ENCODE measurements at regions not wholly inside any gene's neighbourhood (a gene's known extent, or its start where the extent isn't known, plus 50 kb on each side); places are given as distances from the start of the nearest gene placed in this dataset.

DNA sequence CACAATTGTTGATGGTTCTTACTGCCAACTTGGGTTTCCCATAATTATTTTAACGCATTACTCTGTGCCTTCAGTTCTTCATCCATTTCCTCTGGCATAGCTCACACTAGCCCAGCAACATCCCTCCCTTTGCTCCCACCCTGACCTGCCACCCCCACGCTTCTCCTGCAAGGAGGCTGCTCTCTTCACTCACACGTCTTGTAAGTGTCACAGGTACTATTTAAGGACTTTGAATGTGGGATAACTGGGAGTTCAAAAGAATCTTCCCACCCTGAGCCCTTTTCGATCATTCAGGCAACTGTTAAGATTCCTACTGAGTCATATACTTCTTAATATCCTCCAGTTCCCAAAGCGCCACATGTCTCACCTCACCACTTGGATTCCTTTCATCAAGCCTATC, 95.4 kb downstream of the PXDC1 start (continued):
- TF ChIP-seq, protein P1, sequence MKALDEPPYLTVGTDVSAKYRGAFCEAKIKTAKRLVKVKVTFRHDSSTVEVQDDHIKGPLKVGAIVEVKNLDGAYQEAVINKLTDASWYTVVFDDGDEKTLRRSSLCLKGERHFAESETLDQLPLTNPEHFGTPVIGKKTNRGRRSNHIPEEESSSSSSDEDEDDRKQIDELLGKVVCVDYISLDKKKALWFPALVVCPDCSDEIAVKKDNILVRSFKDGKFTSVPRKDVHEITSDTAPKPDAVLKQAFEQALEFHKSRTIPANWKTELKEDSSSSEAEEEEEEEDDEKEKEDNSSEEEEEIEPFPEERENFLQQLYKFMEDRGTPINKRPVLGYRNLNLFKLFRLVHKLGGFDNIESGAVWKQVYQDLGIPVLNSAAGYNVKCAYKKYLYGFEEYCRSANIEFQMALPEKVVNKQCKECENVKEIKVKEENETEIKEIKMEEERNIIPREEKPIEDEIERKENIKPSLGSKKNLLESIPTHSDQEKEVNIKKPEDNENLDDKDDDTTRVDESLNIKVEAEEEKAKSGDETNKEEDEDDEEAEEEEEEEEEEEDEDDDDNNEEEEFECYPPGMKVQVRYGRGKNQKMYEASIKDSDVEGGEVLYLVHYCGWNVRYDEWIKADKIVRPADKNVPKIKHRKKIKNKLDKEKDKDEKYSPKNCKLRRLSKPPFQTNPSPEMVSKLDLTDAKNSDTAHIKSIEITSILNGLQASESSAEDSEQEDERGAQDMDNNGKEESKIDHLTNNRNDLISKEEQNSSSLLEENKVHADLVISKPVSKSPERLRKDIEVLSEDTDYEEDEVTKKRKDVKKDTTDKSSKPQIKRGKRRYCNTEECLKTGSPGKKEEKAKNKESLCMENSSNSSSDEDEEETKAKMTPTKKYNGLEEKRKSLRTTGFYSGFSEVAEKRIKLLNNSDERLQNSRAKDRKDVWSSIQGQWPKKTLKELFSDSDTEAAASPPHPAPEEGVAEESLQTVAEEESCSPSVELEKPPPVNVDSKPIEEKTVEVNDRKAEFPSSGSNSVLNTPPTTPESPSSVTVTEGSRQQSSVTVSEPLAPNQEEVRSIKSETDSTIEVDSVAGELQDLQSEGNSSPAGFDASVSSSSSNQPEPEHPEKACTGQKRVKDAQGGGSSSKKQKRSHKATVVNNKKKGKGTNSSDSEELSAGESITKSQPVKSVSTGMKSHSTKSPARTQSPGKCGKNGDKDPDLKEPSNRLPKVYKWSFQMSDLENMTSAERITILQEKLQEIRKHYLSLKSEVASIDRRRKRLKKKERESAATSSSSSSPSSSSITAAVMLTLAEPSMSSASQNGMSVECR (CRISPR knock-in tag; IDR thresholded peaks at IDR 0.05; ENCODE audit: borderline replicate concordance): no peak
- TF ChIP-seq ETV6 (CRISPR knock-in tag; IDR thresholded peaks at IDR 0.05) (no peak), FOXP1 (CRISPR knock-in tag; IDR thresholded peaks at IDR 0.05; ENCODE audit: borderline replicate concordance) (no peak), CBFB (CRISPR knock-in tag; IDR thresholded peaks at IDR 0.05; ENCODE audit: low read depth) (no peak)
- TF ChIP-seq, protein P2, sequence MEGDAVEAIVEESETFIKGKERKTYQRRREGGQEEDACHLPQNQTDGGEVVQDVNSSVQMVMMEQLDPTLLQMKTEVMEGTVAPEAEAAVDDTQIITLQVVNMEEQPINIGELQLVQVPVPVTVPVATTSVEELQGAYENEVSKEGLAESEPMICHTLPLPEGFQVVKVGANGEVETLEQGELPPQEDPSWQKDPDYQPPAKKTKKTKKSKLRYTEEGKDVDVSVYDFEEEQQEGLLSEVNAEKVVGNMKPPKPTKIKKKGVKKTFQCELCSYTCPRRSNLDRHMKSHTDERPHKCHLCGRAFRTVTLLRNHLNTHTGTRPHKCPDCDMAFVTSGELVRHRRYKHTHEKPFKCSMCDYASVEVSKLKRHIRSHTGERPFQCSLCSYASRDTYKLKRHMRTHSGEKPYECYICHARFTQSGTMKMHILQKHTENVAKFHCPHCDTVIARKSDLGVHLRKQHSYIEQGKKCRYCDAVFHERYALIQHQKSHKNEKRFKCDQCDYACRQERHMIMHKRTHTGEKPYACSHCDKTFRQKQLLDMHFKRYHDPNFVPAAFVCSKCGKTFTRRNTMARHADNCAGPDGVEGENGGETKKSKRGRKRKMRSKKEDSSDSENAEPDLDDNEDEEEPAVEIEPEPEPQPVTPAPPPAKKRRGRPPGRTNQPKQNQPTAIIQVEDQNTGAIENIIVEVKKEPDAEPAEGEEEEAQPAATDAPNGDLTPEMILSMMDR (IDR thresholded peaks at IDR 0.05): no peak
- TF ChIP-seq, protein P3, sequence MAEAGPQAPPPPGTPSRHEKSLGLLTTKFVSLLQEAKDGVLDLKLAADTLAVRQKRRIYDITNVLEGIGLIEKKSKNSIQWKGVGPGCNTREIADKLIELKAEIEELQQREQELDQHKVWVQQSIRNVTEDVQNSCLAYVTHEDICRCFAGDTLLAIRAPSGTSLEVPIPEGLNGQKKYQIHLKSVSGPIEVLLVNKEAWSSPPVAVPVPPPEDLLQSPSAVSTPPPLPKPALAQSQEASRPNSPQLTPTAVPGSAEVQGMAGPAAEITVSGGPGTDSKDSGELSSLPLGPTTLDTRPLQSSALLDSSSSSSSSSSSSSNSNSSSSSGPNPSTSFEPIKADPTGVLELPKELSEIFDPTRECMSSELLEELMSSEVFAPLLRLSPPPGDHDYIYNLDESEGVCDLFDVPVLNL (CRISPR knock-in tag; IDR thresholded peaks at IDR 0.05; ENCODE audit: borderline replicate concordance, low read depth): no peak
- TF ChIP-seq, protein P4, sequence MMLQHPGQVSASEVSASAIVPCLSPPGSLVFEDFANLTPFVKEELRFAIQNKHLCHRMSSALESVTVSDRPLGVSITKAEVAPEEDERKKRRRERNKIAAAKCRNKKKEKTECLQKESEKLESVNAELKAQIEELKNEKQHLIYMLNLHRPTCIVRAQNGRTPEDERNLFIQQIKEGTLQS (CRISPR knock-in tag; conservative IDR thresholded peaks at IDR 0.05): no peak
- TF ChIP-seq, protein P5, sequence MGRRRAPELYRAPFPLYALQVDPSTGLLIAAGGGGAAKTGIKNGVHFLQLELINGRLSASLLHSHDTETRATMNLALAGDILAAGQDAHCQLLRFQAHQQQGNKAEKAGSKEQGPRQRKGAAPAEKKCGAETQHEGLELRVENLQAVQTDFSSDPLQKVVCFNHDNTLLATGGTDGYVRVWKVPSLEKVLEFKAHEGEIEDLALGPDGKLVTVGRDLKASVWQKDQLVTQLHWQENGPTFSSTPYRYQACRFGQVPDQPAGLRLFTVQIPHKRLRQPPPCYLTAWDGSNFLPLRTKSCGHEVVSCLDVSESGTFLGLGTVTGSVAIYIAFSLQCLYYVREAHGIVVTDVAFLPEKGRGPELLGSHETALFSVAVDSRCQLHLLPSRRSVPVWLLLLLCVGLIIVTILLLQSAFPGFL (CRISPR knock-in tag; IDR thresholded peaks at IDR 0.05; ENCODE audit: borderline replicate concordance): no peak

DNA sequence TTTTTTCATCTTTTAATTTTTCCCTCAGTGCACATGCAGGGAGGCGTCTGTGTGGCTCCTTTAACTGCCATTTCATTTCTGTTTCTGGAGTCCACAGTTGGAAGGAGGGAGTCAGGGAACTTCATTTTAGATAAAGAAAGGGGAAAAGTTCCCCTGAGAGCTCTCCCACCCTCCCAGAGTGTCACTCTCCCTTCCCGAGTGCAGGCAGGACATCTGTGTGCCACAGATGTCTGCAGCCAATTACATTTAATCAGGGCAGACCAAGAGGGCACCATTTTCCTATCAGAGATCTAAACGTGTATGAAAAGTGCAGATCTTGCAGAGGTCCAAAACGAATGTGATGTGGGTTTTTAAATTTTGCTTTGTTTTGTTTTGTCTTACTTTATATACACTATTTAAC, 96.6 kb downstream of the PXDC1 start:
- H3K9me3 Mint-ChIP-seq: peaks cover 9% of the 10 kb centered on the region; the same call in 1 of the 2 replicates
- ATAC-seq: no peak
- CTCF ChIA-PET: no interaction called here

More for the DNA sequence above, 96.6 kb downstream of the PXDC1 start:
- TF ChIP-seq, protein P6, sequence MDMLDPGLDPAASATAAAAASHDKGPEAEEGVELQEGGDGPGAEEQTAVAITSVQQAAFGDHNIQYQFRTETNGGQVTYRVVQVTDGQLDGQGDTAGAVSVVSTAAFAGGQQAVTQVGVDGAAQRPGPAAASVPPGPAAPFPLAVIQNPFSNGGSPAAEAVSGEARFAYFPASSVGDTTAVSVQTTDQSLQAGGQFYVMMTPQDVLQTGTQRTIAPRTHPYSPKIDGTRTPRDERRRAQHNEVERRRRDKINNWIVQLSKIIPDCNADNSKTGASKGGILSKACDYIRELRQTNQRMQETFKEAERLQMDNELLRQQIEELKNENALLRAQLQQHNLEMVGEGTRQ (CRISPR knock-in tag; IDR thresholded peaks at IDR 0.05): no peak
- TF ChIP-seq MXD4 (CRISPR knock-in tag; IDR thresholded peaks at IDR 0.05; ENCODE audit: borderline replicate concordance) (no peak), GRHL2 (CRISPR knock-in tag; IDR thresholded peaks at IDR 0.05; ENCODE audit: insufficient replicate concordance, severe bottlenecking) (no peak), JUN (CRISPR knock-in tag; IDR thresholded peaks at IDR 0.05) (no peak), ESRRA (CRISPR knock-in tag; IDR thresholded peaks at IDR 0.05; ENCODE audit: borderline replicate concordance) (no peak), NR2C2 (CRISPR knock-in tag; IDR thresholded peaks at IDR 0.05) (no peak)
- TF ChIP-seq, protein P4 (CRISPR knock-in tag; conservative IDR thresholded peaks at IDR 0.05): no peak
- TF ChIP-seq, protein P7, sequence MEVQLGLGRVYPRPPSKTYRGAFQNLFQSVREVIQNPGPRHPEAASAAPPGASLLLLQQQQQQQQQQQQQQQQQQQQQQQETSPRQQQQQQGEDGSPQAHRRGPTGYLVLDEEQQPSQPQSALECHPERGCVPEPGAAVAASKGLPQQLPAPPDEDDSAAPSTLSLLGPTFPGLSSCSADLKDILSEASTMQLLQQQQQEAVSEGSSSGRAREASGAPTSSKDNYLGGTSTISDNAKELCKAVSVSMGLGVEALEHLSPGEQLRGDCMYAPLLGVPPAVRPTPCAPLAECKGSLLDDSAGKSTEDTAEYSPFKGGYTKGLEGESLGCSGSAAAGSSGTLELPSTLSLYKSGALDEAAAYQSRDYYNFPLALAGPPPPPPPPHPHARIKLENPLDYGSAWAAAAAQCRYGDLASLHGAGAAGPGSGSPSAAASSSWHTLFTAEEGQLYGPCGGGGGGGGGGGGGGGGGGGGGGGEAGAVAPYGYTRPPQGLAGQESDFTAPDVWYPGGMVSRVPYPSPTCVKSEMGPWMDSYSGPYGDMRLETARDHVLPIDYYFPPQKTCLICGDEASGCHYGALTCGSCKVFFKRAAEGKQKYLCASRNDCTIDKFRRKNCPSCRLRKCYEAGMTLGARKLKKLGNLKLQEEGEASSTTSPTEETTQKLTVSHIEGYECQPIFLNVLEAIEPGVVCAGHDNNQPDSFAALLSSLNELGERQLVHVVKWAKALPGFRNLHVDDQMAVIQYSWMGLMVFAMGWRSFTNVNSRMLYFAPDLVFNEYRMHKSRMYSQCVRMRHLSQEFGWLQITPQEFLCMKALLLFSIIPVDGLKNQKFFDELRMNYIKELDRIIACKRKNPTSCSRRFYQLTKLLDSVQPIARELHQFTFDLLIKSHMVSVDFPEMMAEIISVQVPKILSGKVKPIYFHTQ (CRISPR knock-in tag; IDR thresholded peaks at IDR 0.05): no peak
- TF ChIP-seq, protein P8, sequence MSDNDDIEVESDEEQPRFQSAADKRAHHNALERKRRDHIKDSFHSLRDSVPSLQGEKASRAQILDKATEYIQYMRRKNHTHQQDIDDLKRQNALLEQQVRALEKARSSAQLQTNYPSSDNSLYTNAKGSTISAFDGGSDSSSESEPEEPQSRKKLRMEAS (CRISPR knock-in tag; IDR thresholded peaks at IDR 0.05): no peak
- TF ChIP-seq, protein P9, sequence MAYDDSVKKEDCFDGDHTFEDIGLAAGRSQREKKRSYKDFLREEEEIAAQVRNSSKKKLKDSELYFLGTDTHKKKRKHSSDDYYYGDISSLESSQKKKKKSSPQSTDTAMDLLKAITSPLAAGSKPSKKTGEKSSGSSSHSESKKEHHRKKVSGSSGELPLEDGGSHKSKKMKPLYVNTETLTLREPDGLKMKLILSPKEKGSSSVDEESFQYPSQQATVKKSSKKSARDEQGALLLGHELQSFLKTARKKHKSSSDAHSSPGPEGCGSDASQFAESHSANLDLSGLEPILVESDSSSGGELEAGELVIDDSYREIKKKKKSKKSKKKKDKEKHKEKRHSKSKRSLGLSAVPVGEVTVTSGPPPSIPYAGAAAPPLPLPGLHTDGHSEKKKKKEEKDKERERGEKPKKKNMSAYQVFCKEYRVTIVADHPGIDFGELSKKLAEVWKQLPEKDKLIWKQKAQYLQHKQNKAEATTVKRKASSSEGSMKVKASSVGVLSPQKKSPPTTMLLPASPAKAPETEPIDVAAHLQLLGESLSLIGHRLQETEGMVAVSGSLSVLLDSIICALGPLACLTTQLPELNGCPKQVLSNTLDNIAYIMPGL (CRISPR knock-in tag; IDR thresholded peaks at IDR 0.05): no peak
- TF ChIP-seq, protein P10, sequence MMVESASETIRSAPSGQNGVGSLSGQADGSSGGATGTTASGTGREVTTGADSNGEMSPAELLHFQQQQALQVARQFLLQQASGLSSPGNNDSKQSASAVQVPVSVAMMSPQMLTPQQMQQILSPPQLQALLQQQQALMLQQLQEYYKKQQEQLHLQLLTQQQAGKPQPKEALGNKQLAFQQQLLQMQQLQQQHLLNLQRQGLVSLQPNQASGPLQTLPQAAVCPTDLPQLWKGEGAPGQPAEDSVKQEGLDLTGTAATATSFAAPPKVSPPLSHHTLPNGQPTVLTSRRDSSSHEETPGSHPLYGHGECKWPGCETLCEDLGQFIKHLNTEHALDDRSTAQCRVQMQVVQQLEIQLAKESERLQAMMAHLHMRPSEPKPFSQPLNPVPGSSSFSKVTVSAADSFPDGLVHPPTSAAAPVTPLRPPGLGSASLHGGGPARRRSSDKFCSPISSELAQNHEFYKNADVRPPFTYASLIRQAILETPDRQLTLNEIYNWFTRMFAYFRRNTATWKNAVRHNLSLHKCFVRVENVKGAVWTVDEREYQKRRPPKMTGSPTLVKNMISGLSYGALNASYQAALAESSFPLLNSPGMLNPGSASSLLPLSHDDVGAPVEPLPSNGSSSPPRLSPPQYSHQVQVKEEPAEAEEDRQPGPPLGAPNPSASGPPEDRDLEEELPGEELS (CRISPR knock-in tag; IDR thresholded peaks at IDR 0.05): no peak
- Mint-ChIP-seq H3K27me3 (ENCODE audit: low read depth) (peaks cover 7% of the 10 kb centered on the region; the same call in 1 of the 2 replicates), H3K4me3 (no peak overlapping the region), H3K4me1 (no peaks in the 10 kb centered on the region), H3K27ac (no peak overlapping the region), H3K36me3 (no peaks in the 10 kb centered on the region)
- DNase-seq (ENCODE audit: low spot score): no peak
- POLR2A ChIA-PET: no interaction called here

Measured in WTC11 (cell line).